ENCODE measurements at regions not wholly inside any gene's neighbourhood (a gene's known extent, or its start where the extent isn't known, plus 50 kb on each side); places are given as distances from the start of the nearest gene placed in this dataset.

DNA sequence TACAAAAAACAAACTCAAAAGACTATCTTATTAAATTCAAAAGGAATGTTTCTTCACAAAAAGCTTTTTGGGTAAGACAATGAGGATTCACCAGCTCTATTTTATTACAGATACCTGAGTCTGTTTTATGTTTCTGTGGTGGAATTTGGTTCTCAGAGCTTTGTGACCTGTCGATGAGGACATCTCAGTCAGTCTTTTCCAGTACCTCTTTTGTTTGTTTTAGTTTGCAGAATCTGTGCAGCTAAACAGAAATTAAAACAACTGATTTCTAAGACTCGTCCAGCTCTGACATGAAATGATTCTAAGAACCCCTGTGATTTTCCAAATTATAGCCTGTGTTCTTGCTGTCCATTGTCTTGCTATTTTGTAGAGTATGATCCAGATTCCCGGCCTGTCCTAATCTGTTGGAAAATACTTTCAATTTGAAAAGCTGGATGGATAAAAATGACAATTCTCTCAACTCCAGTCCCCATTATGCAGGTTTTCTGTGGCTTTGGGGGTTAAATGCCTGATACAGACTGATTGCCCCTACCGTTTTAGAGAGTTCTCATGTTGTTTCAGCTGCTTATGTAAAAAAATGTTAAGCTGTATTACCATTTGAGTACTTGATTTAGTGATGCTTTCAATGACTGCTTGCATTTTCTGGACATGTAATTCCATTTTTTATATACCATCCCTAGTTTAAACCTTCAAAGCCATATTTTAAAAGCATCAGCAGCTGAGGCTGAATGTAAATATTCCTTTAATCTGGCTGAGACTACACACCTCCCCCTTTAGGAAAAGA is 94.2 kb upstream of the TAB2 start:
- Histone ChIP-seq H3K4me1 (ENCODE audit: control insufficient read depth, insufficient read depth, low read length, poor library complexity, severe bottlenecking) (peaks cover 5% of the 10 kb centered on the region), H3K9me3 (ENCODE audit: control insufficient read depth, low read length) (no peaks in the 10 kb centered on the region), H3K27ac (ENCODE audit: insufficient read depth, low read length, poor library complexity, severe bottlenecking) (no peak overlapping the region), H3K36me3 (ENCODE audit: control insufficient read depth, insufficient read depth, low read length) (no peaks in the 10 kb centered on the region), H3K27me3 (replicated peaks; ENCODE audit: control insufficient read depth, insufficient read depth, low read length, poor library complexity, severe bottlenecking) (no peaks in the 10 kb centered on the region), H3K4me3 (ENCODE audit: insufficient read depth, low read depth, low read length, poor library complexity, severe bottlenecking) (no peak overlapping the region)
- no peak for DNase-seq

DNA sequence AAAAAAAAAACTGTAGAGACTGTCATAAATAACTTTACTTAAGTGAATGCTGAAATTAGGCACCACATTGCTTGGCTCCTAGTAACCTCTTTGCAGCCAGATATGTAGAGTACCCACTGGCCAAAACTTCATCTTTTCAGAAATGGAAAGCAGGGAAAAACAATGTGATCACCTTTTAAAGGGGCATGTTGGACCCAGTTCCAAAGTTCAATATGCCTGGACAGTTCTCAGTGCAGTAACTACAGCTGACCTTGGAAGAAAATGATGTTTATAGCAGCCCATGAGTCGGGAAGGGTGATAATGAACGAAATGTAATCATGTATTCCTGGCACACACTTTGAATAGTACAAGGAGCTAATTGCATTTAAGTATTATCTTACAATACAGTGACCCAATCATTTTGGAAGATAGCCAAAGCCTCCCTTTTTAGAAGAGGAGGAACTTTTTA is 93.6 kb upstream of the TAB2 start:
- Histone ChIP-seq H3K27ac (ENCODE audit: insufficient read depth, low read length, poor library complexity, severe bottlenecking) (no peak overlapping the region), H3K36me3 (ENCODE audit: control insufficient read depth, insufficient read depth, low read length) (no peaks in the 10 kb centered on the region), H3K4me1 (ENCODE audit: control insufficient read depth, insufficient read depth, low read length, poor library complexity, severe bottlenecking) (no peaks in the 10 kb centered on the region), H3K9me3 (ENCODE audit: control insufficient read depth, low read length) (no peaks in the 10 kb centered on the region), H3K27me3 (replicated peaks; ENCODE audit: control insufficient read depth, insufficient read depth, low read length, poor library complexity, severe bottlenecking) (no peaks in the 10 kb centered on the region), H3K4me3 (ENCODE audit: insufficient read depth, low read depth, low read length, poor library complexity, severe bottlenecking) (no peak overlapping the region)
- DNase-seq: no peak

DNA sequence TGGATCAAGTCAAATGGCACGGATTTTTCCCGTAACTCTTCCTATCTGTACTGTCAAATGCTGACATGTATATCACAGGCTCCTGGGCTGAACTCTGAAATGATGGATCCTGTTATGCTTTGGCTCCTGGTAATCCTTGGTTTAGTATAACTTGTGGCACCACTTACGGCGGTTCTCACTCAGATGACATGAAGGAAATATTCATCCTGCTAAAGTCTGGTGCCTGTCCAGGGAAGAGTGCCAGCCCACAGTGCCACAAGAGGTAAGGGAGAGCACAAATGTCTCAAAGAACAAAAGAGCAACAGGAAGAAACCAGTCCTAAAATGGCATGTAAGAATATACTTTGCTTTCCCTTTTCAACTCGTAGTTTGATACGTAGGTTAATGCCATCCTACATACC is 93.1 kb upstream of the TAB2 start:
- no peak for DNase-seq
- Histone ChIP-seq H3K4me1 (ENCODE audit: control insufficient read depth, insufficient read depth, low read length, poor library complexity, severe bottlenecking) (no peaks in the 10 kb centered on the region), H3K4me3 (ENCODE audit: insufficient read depth, low read depth, low read length, poor library complexity, severe bottlenecking) (no peak overlapping the region), H3K27ac (ENCODE audit: insufficient read depth, low read length, poor library complexity, severe bottlenecking) (no peak overlapping the region), H3K36me3 (ENCODE audit: control insufficient read depth, insufficient read depth, low read length) (no peaks in the 10 kb centered on the region), H3K27me3 (replicated peaks; ENCODE audit: control insufficient read depth, insufficient read depth, low read length, poor library complexity, severe bottlenecking) (no peaks in the 10 kb centered on the region), H3K9me3 (ENCODE audit: control insufficient read depth, low read length) (no peaks in the 10 kb centered on the region)

DNA sequence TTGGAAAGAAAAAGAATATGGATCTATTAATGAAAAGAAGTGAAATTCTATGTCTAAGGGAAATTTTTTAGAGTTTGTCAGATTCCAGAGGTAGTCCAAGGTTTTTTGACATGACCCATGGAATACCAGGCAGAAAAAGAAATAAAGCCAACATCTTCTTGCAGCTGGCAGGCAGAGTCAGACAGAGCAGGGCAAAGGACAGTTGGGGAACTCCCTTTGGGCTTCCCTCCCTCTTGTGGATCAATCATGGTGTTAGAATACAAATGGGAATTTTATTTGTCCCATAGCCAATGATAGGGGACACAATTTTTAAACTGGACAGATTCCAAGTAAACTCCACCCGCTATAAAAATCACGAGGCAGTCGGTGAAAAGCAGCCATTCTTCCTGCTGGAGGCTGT is 92.1 kb upstream of the TAB2 start:
- DNase-seq: no peak
- H3K27ac ChIP-seq (ENCODE audit: insufficient read depth, low read length, poor library complexity, severe bottlenecking): no peak overlapping the region
- H3K4me3 ChIP-seq (ENCODE audit: insufficient read depth, low read depth, low read length, poor library complexity, severe bottlenecking): no peak overlapping the region
- no peaks in the 10 kb centered on the region for H3K36me3 ChIP-seq (ENCODE audit: control insufficient read depth, insufficient read depth, low read length)
- no peaks in the 10 kb centered on the region for H3K4me1 ChIP-seq (ENCODE audit: control insufficient read depth, insufficient read depth, low read length, poor library complexity, severe bottlenecking)
- H3K9me3 ChIP-seq (ENCODE audit: control insufficient read depth, low read length): no peaks in the 10 kb centered on the region
- no peaks in the 10 kb centered on the region for H3K27me3 ChIP-seq (replicated peaks; ENCODE audit: control insufficient read depth, insufficient read depth, low read length, poor library complexity, severe bottlenecking)

DNA sequence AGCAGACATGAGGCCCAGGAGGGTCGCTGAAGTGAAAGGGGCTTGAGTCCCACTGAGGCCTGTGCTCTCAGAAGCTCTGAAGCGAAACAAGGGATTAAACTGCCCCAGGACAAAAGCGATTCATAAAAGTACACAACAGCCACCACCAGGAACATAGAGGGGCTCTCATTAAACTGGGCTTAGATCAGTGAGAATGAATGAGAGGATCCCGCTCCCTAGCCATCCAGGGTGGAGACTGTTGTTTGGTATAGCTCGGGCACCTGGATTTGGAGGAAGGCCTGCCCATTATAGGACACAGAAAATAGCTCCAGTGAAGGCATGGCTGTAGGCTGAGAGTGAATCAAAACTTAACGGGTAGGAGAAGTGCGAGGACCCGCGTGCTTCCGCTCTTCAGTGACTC is 91.6 kb upstream of the TAB2 start:
- H3K36me3 ChIP-seq (ENCODE audit: control insufficient read depth, insufficient read depth, low read length): no peaks in the 10 kb centered on the region
- H3K4me1 ChIP-seq (ENCODE audit: control insufficient read depth, insufficient read depth, low read length, poor library complexity, severe bottlenecking): no peaks in the 10 kb centered on the region
- no peaks in the 10 kb centered on the region for H3K9me3 ChIP-seq (ENCODE audit: control insufficient read depth, low read length)
- no peak for DNase-seq
- H3K27me3 ChIP-seq (replicated peaks; ENCODE audit: control insufficient read depth, insufficient read depth, low read length, poor library complexity, severe bottlenecking): no peaks in the 10 kb centered on the region
- no peak overlapping the region for H3K4me3 ChIP-seq (ENCODE audit: insufficient read depth, low read depth, low read length, poor library complexity, severe bottlenecking)
- H3K27ac ChIP-seq (ENCODE audit: insufficient read depth, low read length, poor library complexity, severe bottlenecking): no peak overlapping the region

DNA sequence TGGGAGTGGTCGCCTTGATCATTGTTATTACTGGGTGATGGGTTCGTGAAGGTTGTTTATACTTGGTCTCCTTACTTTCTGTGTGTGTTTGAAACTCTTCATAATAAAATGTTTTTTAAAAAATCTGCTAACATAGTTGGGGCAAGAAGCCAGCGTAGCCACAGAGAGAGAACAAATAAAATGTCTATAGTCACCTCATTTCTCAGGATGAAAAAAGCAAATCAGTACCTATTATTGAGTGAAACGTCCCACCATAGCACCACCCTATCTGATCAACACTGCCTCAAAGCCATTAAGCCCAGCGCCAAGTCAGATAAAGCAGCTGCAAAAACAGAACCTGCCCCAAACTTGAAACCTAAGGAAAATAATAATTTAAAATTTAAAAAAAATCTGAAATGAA is 89.7 kb upstream of the TAB2 start:
- no peaks in the 10 kb centered on the region for H3K36me3 ChIP-seq (ENCODE audit: control insufficient read depth, insufficient read depth, low read length)
- no peak overlapping the region for H3K27ac ChIP-seq (ENCODE audit: insufficient read depth, low read length, poor library complexity, severe bottlenecking)
- no peaks in the 10 kb centered on the region for H3K27me3 ChIP-seq (replicated peaks; ENCODE audit: control insufficient read depth, insufficient read depth, low read length, poor library complexity, severe bottlenecking)
- peaks cover 11% of the 10 kb centered on the region for H3K4me1 ChIP-seq (ENCODE audit: control insufficient read depth, insufficient read depth, low read length, poor library complexity, severe bottlenecking)
- no peaks in the 10 kb centered on the region for H3K9me3 ChIP-seq (ENCODE audit: control insufficient read depth, low read length)
- no peak for DNase-seq
- H3K4me3 ChIP-seq (ENCODE audit: insufficient read depth, low read depth, low read length, poor library complexity, severe bottlenecking): no peak overlapping the region

DNA sequence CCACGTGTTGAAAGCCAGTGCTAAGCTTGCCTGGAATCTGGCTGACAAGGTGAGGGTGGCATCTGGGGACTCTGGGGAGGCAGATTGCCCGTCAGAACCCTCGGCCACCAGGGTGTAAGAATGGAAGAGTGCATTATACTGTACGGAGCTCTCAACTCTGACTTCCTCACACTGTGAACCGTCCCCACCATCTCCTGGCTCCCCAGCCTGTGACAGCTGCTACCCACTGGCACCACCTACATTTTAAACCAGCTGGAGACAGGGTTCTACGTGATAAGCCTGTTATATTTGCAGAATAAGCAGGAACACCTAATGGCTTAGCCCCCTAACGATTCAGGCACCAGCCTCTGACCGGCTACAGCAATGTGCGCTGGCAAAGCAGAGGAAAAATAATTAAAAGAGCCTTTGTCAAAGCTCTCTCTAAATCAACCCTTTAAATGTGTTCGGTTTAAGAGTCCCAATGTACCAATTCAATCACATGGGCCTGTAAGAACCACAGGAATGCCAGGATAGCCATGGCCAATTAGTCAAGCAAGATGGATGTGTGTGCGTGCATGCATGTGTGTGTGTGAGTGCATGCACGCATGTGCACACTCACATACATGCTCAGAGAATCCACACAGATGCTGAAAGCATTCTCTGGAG is 89.1 kb upstream of the TAB2 start:
- no peak overlapping the region for H3K27ac ChIP-seq (ENCODE audit: insufficient read depth, low read length, poor library complexity, severe bottlenecking)

DNA sequence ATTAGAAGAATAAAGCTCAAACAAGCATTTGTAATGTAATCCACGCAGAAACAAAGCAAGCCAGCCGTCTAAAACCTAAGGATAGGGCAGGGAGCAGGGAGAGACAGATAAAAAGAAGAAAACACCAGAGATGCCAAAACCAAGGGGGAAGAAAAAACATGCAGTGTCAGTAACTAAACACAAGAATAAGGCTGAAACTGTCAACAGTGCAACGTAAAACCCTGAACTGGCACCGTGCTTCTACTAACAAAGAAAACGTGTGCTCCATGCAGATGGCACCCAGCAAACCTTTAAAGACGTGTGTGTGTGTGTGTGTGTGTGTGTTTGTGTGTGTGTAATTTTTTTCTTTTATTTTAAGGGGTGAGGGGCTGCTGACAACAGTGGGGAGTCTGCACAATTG is 88.4 kb upstream of the TAB2 start:
- Histone ChIP-seq H3K9me3 (ENCODE audit: control insufficient read depth, low read length) (no peaks in the 10 kb centered on the region), H3K27me3 (replicated peaks; ENCODE audit: control insufficient read depth, insufficient read depth, low read length, poor library complexity, severe bottlenecking) (no peaks in the 10 kb centered on the region), H3K27ac (ENCODE audit: insufficient read depth, low read length, poor library complexity, severe bottlenecking) (no peak overlapping the region), H3K4me1 (ENCODE audit: control insufficient read depth, insufficient read depth, low read length, poor library complexity, severe bottlenecking) (peaks cover 23% of the 10 kb centered on the region), H3K4me3 (ENCODE audit: insufficient read depth, low read depth, low read length, poor library complexity, severe bottlenecking) (no peak overlapping the region), H3K36me3 (ENCODE audit: control insufficient read depth, insufficient read depth, low read length) (no peaks in the 10 kb centered on the region)
- DNase-seq: no peak

More for the DNA sequence above, 89.1 kb upstream of the TAB2 start:
- Histone ChIP-seq H3K4me3 (ENCODE audit: insufficient read depth, low read depth, low read length, poor library complexity, severe bottlenecking) (no peak overlapping the region), H3K36me3 (ENCODE audit: control insufficient read depth, insufficient read depth, low read length) (no peaks in the 10 kb centered on the region), H3K9me3 (ENCODE audit: control insufficient read depth, low read length) (no peaks in the 10 kb centered on the region), H3K27me3 (replicated peaks; ENCODE audit: control insufficient read depth, insufficient read depth, low read length, poor library complexity, severe bottlenecking) (no peaks in the 10 kb centered on the region), H3K4me1 (ENCODE audit: control insufficient read depth, insufficient read depth, low read length, poor library complexity, severe bottlenecking) (peaks cover 18% of the 10 kb centered on the region)
- no peak for DNase-seq

DNA sequence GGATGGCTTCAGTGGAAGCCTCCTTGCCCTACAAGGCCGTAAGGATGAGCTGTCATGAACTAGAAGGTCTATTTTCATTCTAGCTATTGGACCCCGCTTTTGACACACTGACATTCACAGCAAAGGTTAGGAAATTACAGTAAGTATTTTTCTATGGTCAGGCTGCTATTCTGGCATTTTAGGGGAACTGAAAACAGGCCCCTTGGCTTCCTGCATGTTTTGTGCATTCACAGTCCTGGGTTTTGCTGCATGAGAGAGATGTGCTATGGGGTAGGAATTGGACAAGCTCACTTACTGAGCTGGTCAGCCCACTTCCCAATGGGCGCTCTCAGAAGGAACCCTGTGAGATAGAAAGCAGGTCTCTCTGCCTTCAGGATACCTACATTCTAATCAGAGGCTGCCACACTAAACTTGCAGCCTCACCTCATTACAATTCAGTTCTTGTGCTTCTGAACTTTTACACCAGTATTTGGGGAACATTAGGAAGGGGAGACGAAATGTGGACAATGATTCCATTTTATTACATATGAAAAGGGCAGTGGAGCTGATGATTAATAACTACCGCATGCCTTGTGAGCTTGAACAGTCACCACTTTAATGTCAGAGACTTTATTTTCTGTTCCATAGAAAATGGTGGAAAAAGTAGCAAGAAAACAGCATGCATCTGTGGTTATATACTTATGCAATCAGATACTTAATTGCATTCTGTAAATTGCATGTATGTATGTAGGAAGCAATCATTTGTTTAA is 86.6 kb upstream of the TAB2 start:
- no peak for DNase-seq
- Histone ChIP-seq H3K4me3 (ENCODE audit: insufficient read depth, low read depth, low read length, poor library complexity, severe bottlenecking) (no peak overlapping the region), H3K36me3 (ENCODE audit: control insufficient read depth, insufficient read depth, low read length) (no peaks in the 10 kb centered on the region), H3K27ac (ENCODE audit: insufficient read depth, low read length, poor library complexity, severe bottlenecking) (no peak overlapping the region), H3K9me3 (ENCODE audit: control insufficient read depth, low read length) (no peaks in the 10 kb centered on the region), H3K4me1 (ENCODE audit: control insufficient read depth, insufficient read depth, low read length, poor library complexity, severe bottlenecking) (peaks cover 35% of the 10 kb centered on the region), H3K27me3 (replicated peaks; ENCODE audit: control insufficient read depth, insufficient read depth, low read length, poor library complexity, severe bottlenecking) (no peaks in the 10 kb centered on the region)

DNA sequence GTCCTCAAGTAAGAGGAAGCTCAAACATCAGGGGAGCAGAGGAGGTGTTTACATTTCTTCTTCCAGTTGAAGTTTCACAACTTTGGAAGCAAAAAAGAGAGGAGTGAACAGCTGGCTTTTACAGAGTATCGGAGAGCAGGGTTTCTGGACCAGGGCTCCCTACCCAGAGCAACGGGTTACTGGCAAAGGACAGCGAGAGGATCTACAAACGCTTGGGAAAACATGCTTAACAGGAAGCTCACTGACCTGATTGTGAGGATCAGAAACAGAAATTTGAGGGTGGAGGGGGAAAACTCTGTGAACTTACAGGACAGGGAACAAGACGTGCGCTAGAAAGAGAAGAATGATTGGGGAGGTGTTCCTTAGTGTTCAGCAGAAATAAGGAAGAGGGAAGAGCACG is 85.7 kb upstream of the TAB2 start:
- Histone ChIP-seq H3K27ac (ENCODE audit: insufficient read depth, low read length, poor library complexity, severe bottlenecking) (no peak overlapping the region), H3K4me3 (ENCODE audit: insufficient read depth, low read depth, low read length, poor library complexity, severe bottlenecking) (no peak overlapping the region), H3K4me1 (ENCODE audit: control insufficient read depth, insufficient read depth, low read length, poor library complexity, severe bottlenecking) (peaks cover 35% of the 10 kb centered on the region), H3K27me3 (replicated peaks; ENCODE audit: control insufficient read depth, insufficient read depth, low read length, poor library complexity, severe bottlenecking) (no peaks in the 10 kb centered on the region), H3K36me3 (ENCODE audit: control insufficient read depth, insufficient read depth, low read length) (no peaks in the 10 kb centered on the region), H3K9me3 (ENCODE audit: control insufficient read depth, low read length) (no peaks in the 10 kb centered on the region)
- no peak for DNase-seq
